ENCODE measurements at regions not wholly inside any gene's neighbourhood (a gene's known extent, or its start where the extent isn't known, plus 50 kb on each side); places are given as distances from the start of the nearest gene placed in this dataset.

GRCh38 chr5:71830681-71831539 lies 111.8 kb downstream of the CARTPT start:
- Histone ChIP-seq H3K4me1 (peaks cover 32% of the 10 kb centered on the region), H3K4me3 (no peak overlapping the region), H3K9me3 (no peaks in the 10 kb centered on the region), H3K27me3 (ENCODE audit: low read depth) (no peaks in the 10 kb centered on the region), H3K36me3 (replicated peaks) (no peaks in the 10 kb centered on the region)
- peak; percentile 94 to 96 for DNase-seq (ENCODE audit: low spot score in 2 of 2)
- in situ Hi-C loops (cut with MboI; ENCODE audit: low sequenced_read_pairs), result no loop called here

GRCh38 chr5:71832812-71833715 lies 114.0 kb downstream of the CARTPT start:
- in situ Hi-C loops (cut with MboI; ENCODE audit: low sequenced_read_pairs), result no loop called here
- Histone ChIP-seq H3K27me3 (ENCODE audit: low read depth) (no peaks in the 10 kb centered on the region), H3K36me3 (replicated peaks) (no peaks in the 10 kb centered on the region), H3K4me1 (peaks cover 32% of the 10 kb centered on the region), H3K4me3 (no peak overlapping the region), H3K9me3 (no peaks in the 10 kb centered on the region)
- DNase-seq (ENCODE audit: low spot score in 2 of 2), result no peak

- no peaks in the 10 kb centered on the region for H3K36me3 ChIP-seq (replicated peaks)
- no peaks in the 10 kb centered on the region for H3K9me3 ChIP-seq
- DNase-seq (ENCODE audit: low spot score in 2 of 2), result peak in 1 of 2 experiments; percentile 13
- H3K4me3 ChIP-seq, result no peak overlapping the region
- H3K4me1 ChIP-seq, result peaks cover 32% of the 10 kb centered on the region
- in situ Hi-C loops (cut with MboI; ENCODE audit: low sequenced_read_pairs), result no loop called here
- no peaks in the 10 kb centered on the region for H3K27me3 ChIP-seq (ENCODE audit: low read depth)
Measured at GRCh38 chr5:71834601-71835000, 115.5 kb downstream of the CARTPT start.

- Histone ChIP-seq H3K4me1 (peaks cover 21% of the 10 kb centered on the region), H3K36me3 (replicated peaks) (no peaks in the 10 kb centered on the region), H3K9me3 (no peaks in the 10 kb centered on the region), H3K27me3 (ENCODE audit: low read depth) (no peaks in the 10 kb centered on the region), H3K4me3 (no peak overlapping the region)
- in situ Hi-C loops (cut with MboI; ENCODE audit: low sequenced_read_pairs), result no loop called here
- no peak for DNase-seq (ENCODE audit: low spot score in 2 of 2)
Measured at GRCh38 chr5:71836084-71836483, 117.0 kb downstream of the CARTPT start.

- Histone ChIP-seq H3K36me3 (replicated peaks) (no peaks in the 10 kb centered on the region), H3K27me3 (ENCODE audit: low read depth) (no peaks in the 10 kb centered on the region), H3K9me3 (no peaks in the 10 kb centered on the region), H3K4me1 (peaks cover 17% of the 10 kb centered on the region), H3K4me3 (no peak overlapping the region)
- in situ Hi-C loops (cut with MboI; ENCODE audit: low sequenced_read_pairs), result no loop called here
- DNase-seq (ENCODE audit: low spot score in 2 of 2), result no peak
Measured at GRCh38 chr5:71836559-71837112, 117.6 kb downstream of the CARTPT start.

GRCh38 chr5:71838286-71838685 lies 119.2 kb downstream of the CARTPT start:
- no peak overlapping the region for H3K4me3 ChIP-seq
- H3K4me1 ChIP-seq, result peaks cover 12% of the 10 kb centered on the region
- H3K9me3 ChIP-seq, result no peaks in the 10 kb centered on the region
- DNase-seq (ENCODE audit: low spot score in 2 of 2), result no peak
- H3K27me3 ChIP-seq (ENCODE audit: low read depth), result 0 out of 2 replicates have a peak, but pooled peaks cover 4% of the 10 kb centered on the region
- no peaks in the 10 kb centered on the region for H3K36me3 ChIP-seq (replicated peaks)
- in situ Hi-C loops (cut with MboI; ENCODE audit: low sequenced_read_pairs), result no loop called here

- no peaks in the 10 kb centered on the region for H3K9me3 ChIP-seq
- no peak for DNase-seq (ENCODE audit: low spot score in 2 of 2)
- peaks cover 9% of the 10 kb centered on the region for H3K4me1 ChIP-seq
- no peak overlapping the region for H3K4me3 ChIP-seq
- in situ Hi-C loops (cut with MboI; ENCODE audit: low sequenced_read_pairs), result no loop called here
- 0 out of 2 replicates have a peak, but pooled peaks cover 4% of the 10 kb centered on the region for H3K27me3 ChIP-seq (ENCODE audit: low read depth)
- no peaks in the 10 kb centered on the region for H3K36me3 ChIP-seq (replicated peaks)
Measured at GRCh38 chr5:71839096-71839884, 120.2 kb downstream of the CARTPT start.

GRCh38 chr5:71841107-71841506 lies 122.0 kb downstream of the CARTPT start:
- H3K4me3 ChIP-seq, result no peak overlapping the region
- 0 out of 2 replicates have a peak, but pooled peaks cover 4% of the 10 kb centered on the region for H3K27me3 ChIP-seq (ENCODE audit: low read depth)
- in situ Hi-C loops (cut with MboI; ENCODE audit: low sequenced_read_pairs), result no loop called here
- no peaks in the 10 kb centered on the region for H3K9me3 ChIP-seq
- no peak for DNase-seq (ENCODE audit: low spot score in 2 of 2)
- H3K4me1 ChIP-seq, result no peaks in the 10 kb centered on the region
- H3K36me3 ChIP-seq (replicated peaks), result no peaks in the 10 kb centered on the region

GRCh38 chr5:71843111-71843510 lies 124.0 kb downstream of the CARTPT start:
- Histone ChIP-seq H3K4me1 (no peaks in the 10 kb centered on the region), H3K36me3 (replicated peaks) (no peaks in the 10 kb centered on the region), H3K27me3 (ENCODE audit: low read depth) (0 out of 2 replicates have a peak, but pooled peaks cover 4% of the 10 kb centered on the region), H3K9me3 (no peaks in the 10 kb centered on the region), H3K4me3 (no peak overlapping the region)
- in situ Hi-C loops (cut with MboI; ENCODE audit: low sequenced_read_pairs), result no loop called here
- DNase-seq (ENCODE audit: low spot score in 2 of 2), result no peak

GRCh38 chr5:71844862-71845261 lies 125.8 kb downstream of the CARTPT start:
- Histone ChIP-seq H3K9me3 (peaks cover 3% of the 10 kb centered on the region; the same call in 1 of the 2 replicates), H3K36me3 (replicated peaks) (no peaks in the 10 kb centered on the region), H3K27me3 (ENCODE audit: low read depth) (0 out of 2 replicates have a peak, but pooled peaks cover 4% of the 10 kb centered on the region), H3K4me1 (no peaks in the 10 kb centered on the region), H3K4me3 (no peak overlapping the region)
- DNase-seq (ENCODE audit: low spot score in 2 of 2), result no peak
- in situ Hi-C loops (cut with MboI; ENCODE audit: low sequenced_read_pairs), result no loop called here

GRCh38 chr5:71859515-71859914 lies 140.4 kb downstream of the CARTPT start:
- no peaks in the 10 kb centered on the region for H3K27me3 ChIP-seq (ENCODE audit: low read depth)
- no peaks in the 10 kb centered on the region for H3K36me3 ChIP-seq (replicated peaks)
- no peak overlapping the region for H3K4me3 ChIP-seq
- in situ Hi-C loops (cut with MboI; ENCODE audit: low sequenced_read_pairs), result no loop called here
- no peaks in the 10 kb centered on the region for H3K4me1 ChIP-seq
- no peak for DNase-seq (ENCODE audit: low spot score in 2 of 2)
- no peaks in the 10 kb centered on the region for H3K9me3 ChIP-seq

GRCh38 chr5:71860048-71860447 lies 141.0 kb downstream of the CARTPT start:
- in situ Hi-C loops (cut with MboI; ENCODE audit: low sequenced_read_pairs), result no loop called here
- Histone ChIP-seq H3K4me3 (no peak overlapping the region), H3K36me3 (replicated peaks) (no peaks in the 10 kb centered on the region), H3K27me3 (ENCODE audit: low read depth) (no peaks in the 10 kb centered on the region), H3K9me3 (no peaks in the 10 kb centered on the region), H3K4me1 (no peaks in the 10 kb centered on the region)
- DNase-seq (ENCODE audit: low spot score in 2 of 2), result no peak

- no peaks in the 10 kb centered on the region for H3K4me1 ChIP-seq
- in situ Hi-C loops (cut with MboI; ENCODE audit: low sequenced_read_pairs), result no loop called here
- H3K9me3 ChIP-seq, result no peaks in the 10 kb centered on the region
- H3K4me3 ChIP-seq, result no peak overlapping the region
- no peaks in the 10 kb centered on the region for H3K36me3 ChIP-seq (replicated peaks)
- H3K27me3 ChIP-seq (ENCODE audit: low read depth), result no peaks in the 10 kb centered on the region
- DNase-seq (ENCODE audit: low spot score in 2 of 2), result no peak
Measured at GRCh38 chr5:71861682-71862081, 142.6 kb downstream of the CARTPT start.
